ENCODE measurements at regions not wholly inside any gene's neighbourhood (a gene's known extent, or its start where the extent isn't known, plus 50 kb on each side); places are given as distances from the start of the nearest gene placed in this dataset.

DNA sequence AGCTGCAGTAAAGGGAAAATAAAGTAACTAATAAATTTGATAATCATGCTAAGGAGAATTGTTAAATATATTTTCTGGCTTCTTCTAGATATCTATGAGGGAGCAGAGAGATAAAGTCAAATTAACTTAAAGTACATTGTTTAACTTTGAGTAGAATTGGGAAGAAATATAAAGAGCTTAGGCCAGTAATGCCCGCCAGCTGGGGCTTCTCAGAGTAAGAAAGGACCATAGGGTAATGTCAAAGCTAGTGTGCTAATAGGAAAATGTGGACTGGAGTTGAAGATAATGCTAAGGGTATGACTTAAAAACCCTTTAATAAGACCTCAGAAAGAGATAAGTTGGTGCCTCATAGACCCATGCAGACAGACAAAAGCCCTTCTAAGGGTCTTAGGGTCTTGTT is 411.6 kb upstream of the ANO3 start:
- no peak overlapping the region for H3K4me2 ChIP-seq (ENCODE audit: unreplicated experiment)
- TF ChIP-seq EZH2 (IDR thresholded peaks at IDR 0.05; ENCODE audit: insufficient read depth, poor library complexity, severe bottlenecking) = no peak
- TF ChIP-seq EZH2phosphoT487 (IDR thresholded peaks at IDR 0.05; ENCODE audit: insufficient read depth, low read depth) = no peak
- no peaks in the 10 kb centered on the region for H3K79me2 ChIP-seq (ENCODE audit: insufficient read depth)
- no peaks in the 10 kb centered on the region for H3F3A ChIP-seq (ENCODE audit: insufficient read depth)
- in situ Hi-C loops (cut with MboI) = no loop called here
- 0 to 10% methylated on average over 1 of the region's 1 CpG for WGBS, 2 experiments (ENCODE audit: low coverage in 1 of 2, low lambda C conversion rate in 2 of 2, missing lambda C conversion rate in 2 of 2)
- H3K27ac ChIP-seq = no peak overlapping the region
- H4K20me1 ChIP-seq (ENCODE audit: insufficient read depth) = no peaks in the 10 kb centered on the region
- DNase-seq = no peak
- no peaks in the 10 kb centered on the region for H3K27me3 ChIP-seq (replicated peaks; ENCODE audit: insufficient read depth)
- H3K36me3 ChIP-seq (ENCODE audit: low read depth) = no peaks in the 10 kb centered on the region
- no peaks in the 10 kb centered on the region for H3K4me1 ChIP-seq (ENCODE audit: insufficient read depth)
- no peaks in the 10 kb centered on the region for H3K9me2 ChIP-seq (ENCODE audit: insufficient read depth)
- no peak overlapping the region for H2AFZ ChIP-seq
- no peak overlapping the region for H3K4me3 ChIP-seq
- H3K9ac ChIP-seq = no peak overlapping the region
- H3K9me3 ChIP-seq (ENCODE audit: low read depth) = no peaks in the 10 kb centered on the region

DNA sequence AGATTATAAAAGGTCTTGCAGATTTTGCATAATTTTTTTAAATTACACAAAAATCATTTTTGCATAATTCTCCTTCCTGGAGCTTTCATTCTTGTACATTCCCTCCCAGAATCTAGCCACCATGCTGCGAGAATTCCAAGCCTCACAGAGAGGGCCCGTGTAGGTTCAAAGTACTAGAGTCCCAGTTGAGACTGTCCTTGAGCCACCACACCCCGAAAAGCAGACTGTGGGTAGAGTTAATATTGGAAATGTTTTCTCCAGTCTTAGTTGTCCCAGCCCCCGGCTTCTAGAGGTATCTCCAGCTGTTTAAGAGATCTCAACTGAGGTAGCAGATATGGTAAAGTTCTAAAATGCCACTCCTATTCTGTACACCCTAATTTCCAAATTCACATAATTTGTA is 407.3 kb upstream of the ANO3 start:
- DNase-seq = no peak
- Histone ChIP-seq H3K4me3 (no peak overlapping the region), H3K4me1 (ENCODE audit: insufficient read depth) (no peaks in the 10 kb centered on the region), H3K9ac (no peak overlapping the region), H3K9me3 (ENCODE audit: low read depth) (no peaks in the 10 kb centered on the region), H3K9me2 (ENCODE audit: insufficient read depth) (no peaks in the 10 kb centered on the region), H4K20me1 (ENCODE audit: insufficient read depth) (no peaks in the 10 kb centered on the region), H3K36me3 (ENCODE audit: low read depth) (no peaks in the 10 kb centered on the region), H2AFZ (no peak overlapping the region), H3F3A (ENCODE audit: insufficient read depth) (no peaks in the 10 kb centered on the region), H3K4me2 (ENCODE audit: unreplicated experiment) (no peak overlapping the region), H3K79me2 (ENCODE audit: insufficient read depth) (no peaks in the 10 kb centered on the region), H3K27ac (no peak overlapping the region), H3K27me3 (replicated peaks; ENCODE audit: insufficient read depth) (no peaks in the 10 kb centered on the region)
- TF ChIP-seq EZH2phosphoT487 (IDR thresholded peaks at IDR 0.05; ENCODE audit: insufficient read depth, low read depth) (no peak), EZH2 (IDR thresholded peaks at IDR 0.05; ENCODE audit: insufficient read depth, poor library complexity, severe bottlenecking) (no peak)
- in situ Hi-C loops (cut with MboI) = no loop called here
- 27 to 31% methylated on average over 4 of the region's 4 CpGs for WGBS, 2 experiments (ENCODE audit: low coverage in 1 of 2, low lambda C conversion rate in 2 of 2, missing lambda C conversion rate in 2 of 2)

GRCh38 chr11:25925359-25925758 is 406.6 kb upstream of the ANO3 start:
- Histone ChIP-seq H3K4me1 (ENCODE audit: insufficient read depth) (no peaks in the 10 kb centered on the region), H3K36me3 (ENCODE audit: low read depth) (no peaks in the 10 kb centered on the region), H4K20me1 (ENCODE audit: insufficient read depth) (no peaks in the 10 kb centered on the region), H3K4me2 (ENCODE audit: unreplicated experiment) (no peak overlapping the region), H3K79me2 (ENCODE audit: insufficient read depth) (no peaks in the 10 kb centered on the region), H3K9me2 (ENCODE audit: insufficient read depth) (no peaks in the 10 kb centered on the region), H3K4me3 (no peak overlapping the region), H3K9ac (no peak overlapping the region), H3K9me3 (ENCODE audit: low read depth) (no peaks in the 10 kb centered on the region), H3F3A (ENCODE audit: insufficient read depth) (no peaks in the 10 kb centered on the region), H3K27ac (no peak overlapping the region), H3K27me3 (replicated peaks; ENCODE audit: insufficient read depth) (no peaks in the 10 kb centered on the region), H2AFZ (no peak overlapping the region)
- TF ChIP-seq EZH2 (IDR thresholded peaks at IDR 0.05; ENCODE audit: insufficient read depth, poor library complexity, severe bottlenecking) (no peak), EZH2phosphoT487 (IDR thresholded peaks at IDR 0.05; ENCODE audit: insufficient read depth, low read depth) (no peak)
- in situ Hi-C loops (cut with MboI) = no loop called here
- no peak for DNase-seq
- WGBS, 2 experiments (ENCODE audit: low coverage in 1 of 2, low lambda C conversion rate in 2 of 2, missing lambda C conversion rate in 2 of 2) = 45 to 73% methylated on average over 2 of the region's 2 CpGs

GRCh38 chr11:25927411-25927953 is 404.4 kb upstream of the ANO3 start:
- Histone ChIP-seq H3K9me3 (ENCODE audit: low read depth) (no peaks in the 10 kb centered on the region), H3K4me2 (ENCODE audit: unreplicated experiment) (no peak overlapping the region), H3K9ac (no peak overlapping the region), H3K36me3 (ENCODE audit: low read depth) (no peaks in the 10 kb centered on the region), H3K4me3 (no peak overlapping the region), H4K20me1 (ENCODE audit: insufficient read depth) (no peaks in the 10 kb centered on the region), H2AFZ (no peak overlapping the region), H3K27ac (no peak overlapping the region), H3K4me1 (ENCODE audit: insufficient read depth) (no peaks in the 10 kb centered on the region), H3K79me2 (ENCODE audit: insufficient read depth) (no peaks in the 10 kb centered on the region), H3K27me3 (replicated peaks; ENCODE audit: insufficient read depth) (no peaks in the 10 kb centered on the region), H3F3A (ENCODE audit: insufficient read depth) (no peaks in the 10 kb centered on the region), H3K9me2 (ENCODE audit: insufficient read depth) (no peaks in the 10 kb centered on the region)
- TF ChIP-seq EZH2 (IDR thresholded peaks at IDR 0.05; ENCODE audit: insufficient read depth, poor library complexity, severe bottlenecking) = no peak
- no peak for TF ChIP-seq EZH2phosphoT487 (IDR thresholded peaks at IDR 0.05; ENCODE audit: insufficient read depth, low read depth)
- DNase-seq = no peak
- 23 to 25% methylated on average over 3 of the region's 3 CpGs for WGBS, 2 experiments (ENCODE audit: low coverage in 1 of 2, low lambda C conversion rate in 2 of 2, missing lambda C conversion rate in 2 of 2)
- in situ Hi-C loops (cut with MboI) = no loop called here

DNA sequence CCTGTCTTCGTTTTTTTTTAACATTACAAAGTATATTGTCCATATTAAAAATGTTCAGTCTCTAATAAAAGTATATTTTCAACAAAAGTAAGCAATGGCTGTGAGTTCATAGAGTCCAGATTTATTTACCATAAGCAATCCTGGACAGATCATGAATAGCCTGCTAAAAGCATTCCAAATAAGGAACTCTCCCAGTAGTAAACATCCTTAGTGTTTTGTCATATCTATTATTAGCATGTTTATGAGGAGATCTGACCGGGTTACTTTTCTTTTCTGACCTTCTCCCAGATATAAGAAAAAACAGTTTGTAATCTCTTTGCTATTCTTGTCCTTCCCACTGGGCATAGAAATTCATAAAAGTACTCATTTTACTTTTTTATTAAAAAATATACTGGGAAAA is 403.9 kb upstream of the ANO3 start:
- Histone ChIP-seq H3K27ac (no peak overlapping the region), H3K79me2 (ENCODE audit: insufficient read depth) (no peaks in the 10 kb centered on the region), H3K4me1 (ENCODE audit: insufficient read depth) (no peaks in the 10 kb centered on the region), H3K9me2 (ENCODE audit: insufficient read depth) (no peaks in the 10 kb centered on the region), H3K4me3 (no peak overlapping the region), H2AFZ (no peak overlapping the region), H3K36me3 (ENCODE audit: low read depth) (no peaks in the 10 kb centered on the region), H4K20me1 (ENCODE audit: insufficient read depth) (no peaks in the 10 kb centered on the region), H3K27me3 (replicated peaks; ENCODE audit: insufficient read depth) (no peaks in the 10 kb centered on the region), H3K9me3 (ENCODE audit: low read depth) (no peaks in the 10 kb centered on the region), H3K4me2 (ENCODE audit: unreplicated experiment) (no peak overlapping the region), H3F3A (ENCODE audit: insufficient read depth) (no peaks in the 10 kb centered on the region), H3K9ac (no peak overlapping the region)
- in situ Hi-C loops (cut with MboI) = no loop called here
- DNase-seq = no peak
- 13 to 16% methylated on average over 2 of the region's 2 CpGs for WGBS, 2 experiments (ENCODE audit: low coverage in 1 of 2, low lambda C conversion rate in 2 of 2, missing lambda C conversion rate in 2 of 2)
- TF ChIP-seq EZH2 (IDR thresholded peaks at IDR 0.05; ENCODE audit: insufficient read depth, poor library complexity, severe bottlenecking) (no peak), EZH2phosphoT487 (IDR thresholded peaks at IDR 0.05; ENCODE audit: insufficient read depth, low read depth) (no peak)

Measured in GM23248 (cell line).